ENCODE measurements at regions not wholly inside any gene's neighbourhood (a gene's known extent, or its start where the extent isn't known, plus 50 kb on each side); places are given as distances from the start of the nearest gene placed in this dataset.

DNA sequence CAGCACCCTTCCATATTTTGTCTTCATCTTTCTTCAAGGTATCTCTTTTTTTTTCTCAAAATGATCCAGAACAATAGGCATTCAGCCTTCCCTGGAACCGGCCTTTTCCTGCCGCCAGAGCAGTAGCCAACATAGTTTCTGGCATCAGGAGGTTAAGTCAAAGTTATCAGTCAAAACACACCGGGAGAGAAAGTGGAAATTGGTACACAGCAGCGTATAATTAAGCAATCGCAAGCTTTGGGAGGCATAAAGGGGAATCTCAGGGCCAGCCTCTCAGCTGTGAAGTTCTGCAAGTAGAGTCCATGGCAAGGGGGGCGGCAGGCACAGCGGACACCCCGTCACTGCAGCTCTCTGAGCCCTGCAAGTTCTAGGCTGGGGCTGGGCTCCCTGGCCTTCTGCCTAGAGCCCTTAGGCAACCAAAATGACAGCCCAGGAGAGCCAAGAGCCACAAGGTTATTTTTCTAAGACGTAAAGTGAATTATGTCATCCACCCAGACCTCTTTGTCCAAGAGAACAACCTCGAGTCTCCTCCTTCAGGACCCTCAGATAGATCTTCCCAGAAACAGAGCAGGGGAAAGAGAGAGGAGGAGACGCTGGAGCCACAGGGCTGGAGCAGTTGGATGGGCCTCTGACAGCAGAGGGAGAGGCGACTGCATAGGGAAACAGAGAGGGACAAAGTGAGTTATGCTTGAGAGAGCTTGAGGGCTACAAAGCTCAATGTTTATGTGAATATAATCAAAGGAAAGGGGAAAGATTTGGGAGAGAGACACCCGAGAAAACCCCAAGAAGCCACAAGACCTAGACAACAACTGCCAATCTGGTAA, 114.7 kb downstream of the BCL2L11 start:
- TF ChIP-seq, protein P1, sequence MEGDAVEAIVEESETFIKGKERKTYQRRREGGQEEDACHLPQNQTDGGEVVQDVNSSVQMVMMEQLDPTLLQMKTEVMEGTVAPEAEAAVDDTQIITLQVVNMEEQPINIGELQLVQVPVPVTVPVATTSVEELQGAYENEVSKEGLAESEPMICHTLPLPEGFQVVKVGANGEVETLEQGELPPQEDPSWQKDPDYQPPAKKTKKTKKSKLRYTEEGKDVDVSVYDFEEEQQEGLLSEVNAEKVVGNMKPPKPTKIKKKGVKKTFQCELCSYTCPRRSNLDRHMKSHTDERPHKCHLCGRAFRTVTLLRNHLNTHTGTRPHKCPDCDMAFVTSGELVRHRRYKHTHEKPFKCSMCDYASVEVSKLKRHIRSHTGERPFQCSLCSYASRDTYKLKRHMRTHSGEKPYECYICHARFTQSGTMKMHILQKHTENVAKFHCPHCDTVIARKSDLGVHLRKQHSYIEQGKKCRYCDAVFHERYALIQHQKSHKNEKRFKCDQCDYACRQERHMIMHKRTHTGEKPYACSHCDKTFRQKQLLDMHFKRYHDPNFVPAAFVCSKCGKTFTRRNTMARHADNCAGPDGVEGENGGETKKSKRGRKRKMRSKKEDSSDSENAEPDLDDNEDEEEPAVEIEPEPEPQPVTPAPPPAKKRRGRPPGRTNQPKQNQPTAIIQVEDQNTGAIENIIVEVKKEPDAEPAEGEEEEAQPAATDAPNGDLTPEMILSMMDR (IDR thresholded peaks at IDR 0.05): no peak
- no peak for TF ChIP-seq POLR2A (IDR thresholded peaks at IDR 0.05)

All from thyroid gland (tissue), 4 donors.